PC-9 (cell line): ENCODE measurements at regions not wholly inside any gene's neighbourhood (a gene's known extent, or its start where the extent isn't known, plus 50 kb on each side); places are given as distances from the start of the nearest gene placed in this dataset.

ENCODE experiments used
- CTCF ChIP-seq: fragments of 200-600 bp; sonication (generic); conservative IDR thresholded peaks from 2 replicates; pipeline ENCODE4 v1.6.1; 2017; ENCODE audit warnings: mixed run types, antibody characterized with exemption, mild to moderate bottlenecking, moderate library complexity
- EZH2 ChIP-seq: fragments of 200-600 bp; sonication (generic); IDR thresholded peaks from 2 replicates; pipeline ENCODE4 v1.8.0; 2017; ENCODE audit warnings: antibody characterized with exemption, low read depth

DNA sequence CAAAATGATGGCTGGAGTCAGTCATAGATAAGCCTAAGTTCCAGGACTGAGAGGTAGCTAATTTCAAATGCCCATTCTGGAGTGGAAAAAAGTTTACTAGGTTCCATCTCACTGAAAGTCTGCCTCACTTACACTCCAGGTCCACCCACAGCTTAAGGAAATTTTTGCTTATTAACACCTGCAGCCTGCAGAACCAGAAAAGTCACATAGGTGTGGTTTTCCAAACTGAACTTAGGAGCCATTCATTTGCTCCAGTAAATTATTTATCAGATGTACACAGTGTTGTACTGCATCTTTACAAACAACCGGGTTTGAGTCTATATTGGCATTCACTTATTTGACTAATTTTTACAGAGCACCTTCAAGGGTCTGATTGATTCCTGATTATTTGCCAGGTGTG is 157.4 kb upstream of the ARID2 start:
- no peak for TF ChIP-seq CTCF
- TF ChIP-seq EZH2 = no peak
